ENCODE measurements at regions not wholly inside any gene's neighbourhood (a gene's known extent, or its start where the extent isn't known, plus 50 kb on each side); places are given as distances from the start of the nearest gene placed in this dataset.

DNA sequence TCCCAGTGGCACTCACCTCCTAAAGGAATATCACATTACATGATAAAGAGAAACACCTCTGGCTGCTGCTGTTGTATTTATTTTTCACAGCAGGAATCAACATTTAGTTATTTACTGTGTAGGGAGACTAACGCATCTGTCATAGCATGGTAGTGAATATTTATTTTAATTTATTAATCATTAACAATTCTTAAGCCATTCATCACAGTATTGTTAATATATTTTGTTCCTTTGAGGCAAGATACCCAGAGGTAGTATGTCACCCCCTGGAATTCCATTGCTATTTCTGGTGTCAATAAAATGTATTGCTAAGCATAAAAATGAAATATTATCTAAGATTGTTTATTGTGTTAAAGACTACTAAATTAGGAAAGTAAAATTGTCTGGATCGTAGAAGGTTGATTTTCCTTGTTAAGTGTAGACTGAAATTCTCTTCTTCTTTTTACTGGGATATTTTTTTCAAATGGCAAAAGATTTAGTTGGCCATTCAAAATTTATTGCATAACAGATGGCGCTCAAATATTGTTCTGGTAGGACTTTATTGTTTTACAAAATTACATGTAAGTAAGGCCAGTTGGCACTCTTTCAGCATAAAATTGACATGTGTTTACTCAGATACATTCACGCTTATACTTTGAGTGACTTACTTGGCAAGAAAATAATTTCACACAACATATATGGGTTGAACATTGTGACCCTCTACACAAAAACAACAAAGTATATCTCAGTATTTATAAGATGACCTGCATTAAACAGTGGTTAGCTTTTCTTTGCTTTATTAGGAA lies 1358.7 kb upstream of the SORCS1 start:
- Histone ChIP-seq H3K4me2 (peak overlapping the region; percentile 39; the same call in 1 of the 2 replicates), H3K27me3 (ENCODE audit: insufficient read depth) (no peaks in the 10 kb centered on the region), H3K4me3 (no peak overlapping the region), H3K27ac (ENCODE audit: low read depth) (no peak overlapping the region), H3K79me2 (replicated peaks; ENCODE audit: insufficient read depth) (no peaks in the 10 kb centered on the region), H3F3A (replicated peaks; ENCODE audit: low read depth) (no peaks in the 10 kb centered on the region), H2AFZ (no peak overlapping the region), H3K4me1 (ENCODE audit: insufficient read depth) (peaks cover 12% of the 10 kb centered on the region), H3K9me2 (ENCODE audit: insufficient read depth) (no peaks in the 10 kb centered on the region), H3K36me3 (ENCODE audit: insufficient read depth) (no peaks in the 10 kb centered on the region), H4K20me1 (replicated peaks; ENCODE audit: insufficient read depth) (no peaks in the 10 kb centered on the region)
- no peak overlapping the region for H3K27ac Mint-ChIP-seq
- TF ChIP-seq, protein P1, sequence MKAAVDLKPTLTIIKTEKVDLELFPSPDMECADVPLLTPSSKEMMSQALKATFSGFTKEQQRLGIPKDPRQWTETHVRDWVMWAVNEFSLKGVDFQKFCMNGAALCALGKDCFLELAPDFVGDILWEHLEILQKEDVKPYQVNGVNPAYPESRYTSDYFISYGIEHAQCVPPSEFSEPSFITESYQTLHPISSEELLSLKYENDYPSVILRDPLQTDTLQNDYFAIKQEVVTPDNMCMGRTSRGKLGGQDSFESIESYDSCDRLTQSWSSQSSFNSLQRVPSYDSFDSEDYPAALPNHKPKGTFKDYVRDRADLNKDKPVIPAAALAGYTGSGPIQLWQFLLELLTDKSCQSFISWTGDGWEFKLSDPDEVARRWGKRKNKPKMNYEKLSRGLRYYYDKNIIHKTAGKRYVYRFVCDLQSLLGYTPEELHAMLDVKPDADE (IDR thresholded peaks at IDR 0.05): no peak
- TF ChIP-seq EZH2phosphoT487 (IDR thresholded peaks at IDR 0.05; ENCODE audit: unreplicated experiment) (no peak), NANOG (IDR thresholded peaks at IDR 0.05; ENCODE audit: borderline replicate concordance) (no peak), JUNB (IDR thresholded peaks at IDR 0.05; ENCODE audit: unreplicated experiment) (no peak), ZNF114 (CRISPR knock-in tag; IDR thresholded peaks at IDR 0.05) (no peak), CREB1 (CRISPR knock-in tag; IDR thresholded peaks at IDR 0.05; ENCODE audit: low read depth) (no peak), POLR2AphosphoS5 (IDR thresholded peaks at IDR 0.05; ENCODE audit: low read depth) (no peak), STAT1 (IDR thresholded peaks at IDR 0.05; ENCODE audit: unreplicated experiment) (no peak), ZNF331 (CRISPR knock-in tag; IDR thresholded peaks at IDR 0.05; ENCODE audit: low read depth) (no peak), EZH2 (IDR thresholded peaks at IDR 0.05; ENCODE audit: low read depth, unreplicated experiment) (no peak)
- TF ChIP-seq, protein P2, sequence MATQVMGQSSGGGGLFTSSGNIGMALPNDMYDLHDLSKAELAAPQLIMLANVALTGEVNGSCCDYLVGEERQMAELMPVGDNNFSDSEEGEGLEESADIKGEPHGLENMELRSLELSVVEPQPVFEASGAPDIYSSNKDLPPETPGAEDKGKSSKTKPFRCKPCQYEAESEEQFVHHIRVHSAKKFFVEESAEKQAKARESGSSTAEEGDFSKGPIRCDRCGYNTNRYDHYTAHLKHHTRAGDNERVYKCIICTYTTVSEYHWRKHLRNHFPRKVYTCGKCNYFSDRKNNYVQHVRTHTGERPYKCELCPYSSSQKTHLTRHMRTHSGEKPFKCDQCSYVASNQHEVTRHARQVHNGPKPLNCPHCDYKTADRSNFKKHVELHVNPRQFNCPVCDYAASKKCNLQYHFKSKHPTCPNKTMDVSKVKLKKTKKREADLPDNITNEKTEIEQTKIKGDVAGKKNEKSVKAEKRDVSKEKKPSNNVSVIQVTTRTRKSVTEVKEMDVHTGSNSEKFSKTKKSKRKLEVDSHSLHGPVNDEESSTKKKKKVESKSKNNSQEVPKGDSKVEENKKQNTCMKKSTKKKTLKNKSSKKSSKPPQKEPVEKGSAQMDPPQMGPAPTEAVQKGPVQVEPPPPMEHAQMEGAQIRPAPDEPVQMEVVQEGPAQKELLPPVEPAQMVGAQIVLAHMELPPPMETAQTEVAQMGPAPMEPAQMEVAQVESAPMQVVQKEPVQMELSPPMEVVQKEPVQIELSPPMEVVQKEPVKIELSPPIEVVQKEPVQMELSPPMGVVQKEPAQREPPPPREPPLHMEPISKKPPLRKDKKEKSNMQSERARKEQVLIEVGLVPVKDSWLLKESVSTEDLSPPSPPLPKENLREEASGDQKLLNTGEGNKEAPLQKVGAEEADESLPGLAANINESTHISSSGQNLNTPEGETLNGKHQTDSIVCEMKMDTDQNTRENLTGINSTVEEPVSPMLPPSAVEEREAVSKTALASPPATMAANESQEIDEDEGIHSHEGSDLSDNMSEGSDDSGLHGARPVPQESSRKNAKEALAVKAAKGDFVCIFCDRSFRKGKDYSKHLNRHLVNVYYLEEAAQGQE (IDR thresholded peaks at IDR 0.05; ENCODE audit: unreplicated experiment): no peak
- TF ChIP-seq, protein P3, sequence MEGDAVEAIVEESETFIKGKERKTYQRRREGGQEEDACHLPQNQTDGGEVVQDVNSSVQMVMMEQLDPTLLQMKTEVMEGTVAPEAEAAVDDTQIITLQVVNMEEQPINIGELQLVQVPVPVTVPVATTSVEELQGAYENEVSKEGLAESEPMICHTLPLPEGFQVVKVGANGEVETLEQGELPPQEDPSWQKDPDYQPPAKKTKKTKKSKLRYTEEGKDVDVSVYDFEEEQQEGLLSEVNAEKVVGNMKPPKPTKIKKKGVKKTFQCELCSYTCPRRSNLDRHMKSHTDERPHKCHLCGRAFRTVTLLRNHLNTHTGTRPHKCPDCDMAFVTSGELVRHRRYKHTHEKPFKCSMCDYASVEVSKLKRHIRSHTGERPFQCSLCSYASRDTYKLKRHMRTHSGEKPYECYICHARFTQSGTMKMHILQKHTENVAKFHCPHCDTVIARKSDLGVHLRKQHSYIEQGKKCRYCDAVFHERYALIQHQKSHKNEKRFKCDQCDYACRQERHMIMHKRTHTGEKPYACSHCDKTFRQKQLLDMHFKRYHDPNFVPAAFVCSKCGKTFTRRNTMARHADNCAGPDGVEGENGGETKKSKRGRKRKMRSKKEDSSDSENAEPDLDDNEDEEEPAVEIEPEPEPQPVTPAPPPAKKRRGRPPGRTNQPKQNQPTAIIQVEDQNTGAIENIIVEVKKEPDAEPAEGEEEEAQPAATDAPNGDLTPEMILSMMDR (conservative IDR thresholded peaks at IDR 0.05; ENCODE audit: low read depth in 2 of 2): no peak
- TF ChIP-seq, protein P4, sequence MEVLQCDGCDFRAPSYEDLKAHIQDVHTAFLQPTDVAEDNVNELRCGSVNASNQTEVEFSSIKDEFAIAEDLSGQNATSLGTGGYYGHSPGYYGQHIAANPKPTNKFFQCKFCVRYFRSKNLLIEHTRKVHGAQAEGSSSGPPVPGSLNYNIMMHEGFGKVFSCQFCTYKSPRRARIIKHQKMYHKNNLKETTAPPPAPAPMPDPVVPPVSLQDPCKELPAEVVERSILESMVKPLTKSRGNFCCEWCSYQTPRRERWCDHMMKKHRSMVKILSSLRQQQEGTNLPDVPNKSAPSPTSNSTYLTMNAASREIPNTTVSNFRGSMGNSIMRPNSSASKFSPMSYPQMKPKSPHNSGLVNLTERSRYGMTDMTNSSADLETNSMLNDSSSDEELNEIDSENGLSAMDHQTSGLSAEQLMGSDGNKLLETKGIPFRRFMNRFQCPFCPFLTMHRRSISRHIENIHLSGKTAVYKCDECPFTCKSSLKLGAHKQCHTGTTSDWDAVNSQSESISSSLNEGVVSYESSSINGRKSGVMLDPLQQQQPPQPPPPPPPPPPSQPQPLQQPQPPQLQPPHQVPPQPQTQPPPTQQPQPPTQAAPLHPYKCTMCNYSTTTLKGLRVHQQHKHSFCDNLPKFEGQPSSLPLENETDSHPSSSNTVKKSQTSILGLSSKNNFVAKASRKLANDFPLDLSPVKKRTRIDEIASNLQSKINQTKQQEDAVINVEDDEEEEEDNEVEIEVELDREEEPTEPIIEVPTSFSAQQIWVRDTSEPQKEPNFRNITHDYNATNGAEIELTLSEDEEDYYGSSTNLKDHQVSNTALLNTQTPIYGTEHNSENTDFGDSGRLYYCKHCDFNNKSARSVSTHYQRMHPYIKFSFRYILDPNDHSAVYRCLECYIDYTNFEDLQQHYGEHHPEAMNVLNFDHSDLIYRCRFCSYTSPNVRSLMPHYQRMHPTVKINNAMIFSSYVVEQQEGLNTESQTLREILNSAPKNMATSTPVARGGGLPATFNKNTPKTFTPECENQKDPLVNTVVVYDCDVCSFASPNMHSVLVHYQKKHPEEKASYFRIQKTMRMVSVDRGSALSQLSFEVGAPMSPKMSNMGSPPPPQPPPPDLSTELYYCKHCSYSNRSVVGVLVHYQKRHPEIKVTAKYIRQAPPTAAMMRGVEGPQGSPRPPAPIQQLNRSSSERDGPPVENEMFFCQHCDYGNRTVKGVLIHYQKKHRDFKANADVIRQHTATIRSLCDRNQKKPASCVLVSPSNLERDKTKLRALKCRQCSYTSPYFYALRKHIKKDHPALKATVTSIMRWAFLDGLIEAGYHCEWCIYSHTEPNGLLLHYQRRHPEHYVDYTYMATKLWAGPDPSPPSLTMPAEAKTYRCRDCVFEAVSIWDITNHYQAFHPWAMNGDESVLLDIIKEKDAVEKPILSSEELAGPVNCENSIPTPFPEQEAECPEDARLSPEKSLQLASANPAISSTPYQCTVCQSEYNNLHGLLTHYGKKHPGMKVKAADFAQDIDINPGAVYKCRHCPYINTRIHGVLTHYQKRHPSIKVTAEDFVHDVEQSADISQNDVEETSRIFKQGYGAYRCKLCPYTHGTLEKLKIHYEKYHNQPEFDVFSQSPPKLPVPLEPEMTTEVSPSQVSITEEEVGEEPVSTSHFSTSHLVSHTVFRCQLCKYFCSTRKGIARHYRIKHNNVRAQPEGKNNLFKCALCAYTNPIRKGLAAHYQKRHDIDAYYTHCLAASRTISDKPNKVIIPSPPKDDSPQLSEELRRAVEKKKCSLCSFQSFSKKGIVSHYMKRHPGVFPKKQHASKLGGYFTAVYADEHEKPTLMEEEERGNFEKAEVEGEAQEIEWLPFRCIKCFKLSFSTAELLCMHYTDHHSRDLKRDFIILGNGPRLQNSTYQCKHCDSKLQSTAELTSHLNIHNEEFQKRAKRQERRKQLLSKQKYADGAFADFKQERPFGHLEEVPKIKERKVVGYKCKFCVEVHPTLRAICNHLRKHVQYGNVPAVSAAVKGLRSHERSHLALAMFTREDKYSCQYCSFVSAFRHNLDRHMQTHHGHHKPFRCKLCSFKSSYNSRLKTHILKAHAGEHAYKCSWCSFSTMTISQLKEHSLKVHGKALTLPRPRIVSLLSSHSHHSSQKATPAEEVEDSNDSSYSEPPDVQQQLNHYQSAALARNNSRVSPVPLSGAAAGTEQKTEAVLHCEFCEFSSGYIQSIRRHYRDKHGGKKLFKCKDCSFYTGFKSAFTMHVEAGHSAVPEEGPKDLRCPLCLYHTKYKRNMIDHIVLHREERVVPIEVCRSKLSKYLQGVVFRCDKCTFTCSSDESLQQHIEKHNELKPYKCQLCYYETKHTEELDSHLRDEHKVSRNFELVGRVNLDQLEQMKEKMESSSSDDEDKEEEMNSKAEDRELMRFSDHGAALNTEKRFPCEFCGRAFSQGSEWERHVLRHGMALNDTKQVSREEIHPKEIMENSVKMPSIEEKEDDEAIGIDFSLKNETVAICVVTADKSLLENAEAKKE (CRISPR knock-in tag; IDR thresholded peaks at IDR 0.05): no peak
- DNase-seq (ENCODE audit: low spot score) (no peak), ATAC-seq (no peak)
- H3K27me3 Mint-ChIP-seq (ENCODE audit: insufficient read depth, low read depth, poor library complexity): peaks cover 2% of the 10 kb centered on the region
- H3K9me3 Mint-ChIP-seq: peaks cover 11% of the 10 kb centered on the region
- H3K4me3 Mint-ChIP-seq: no peak overlapping the region
- H3K36me3 Mint-ChIP-seq (ENCODE audit: low read depth): peaks cover 6% of the 10 kb centered on the region; the same call in 2 of the 3 replicates
- H3K4me1 Mint-ChIP-seq: peaks cover 20% of the 10 kb centered on the region; the same call in 2 of the 3 replicates

All from GM23338 (cell line).